ENCODE measurements at regions not wholly inside any gene's neighbourhood (a gene's known extent, or its start where the extent isn't known, plus 50 kb on each side); places are given as distances from the start of the nearest gene placed in this dataset.

- Histone ChIP-seq H3K4me2 (ENCODE audit: insufficient read depth, low read length) (no peak overlapping the region), H3K9me3 (ENCODE audit: insufficient read depth, low read length, severe bottlenecking) (no peaks in the 10 kb centered on the region), H3K36me3 (ENCODE audit: insufficient read depth, low read length) (no peaks in the 10 kb centered on the region), H3K27ac (ENCODE audit: low read length) (no peak overlapping the region), H2AFZ (ENCODE audit: low read depth, low read length) (no peak overlapping the region), H4K20me1 (ENCODE audit: insufficient read depth, low read length) (no peaks in the 10 kb centered on the region), H3K9ac (ENCODE audit: low read depth, low read length) (no peak overlapping the region), H3K4me1 (ENCODE audit: insufficient read depth, low read length) (no peaks in the 10 kb centered on the region), H3K4me3 (ENCODE audit: low read depth in 1 of 2, low read length in 2 of 2) (no peak overlapping the region), H3K27me3 (ENCODE audit: insufficient read depth, low read length, poor library complexity) (no peaks in the 10 kb centered on the region), H3K79me2 (ENCODE audit: insufficient read depth, low read length) (no peaks in the 10 kb centered on the region)
- DNase-seq (no peak), ATAC-seq (ENCODE audit: insufficient read depth, low read depth) (no peak)
- TF ChIP-seq, protein P1, sequence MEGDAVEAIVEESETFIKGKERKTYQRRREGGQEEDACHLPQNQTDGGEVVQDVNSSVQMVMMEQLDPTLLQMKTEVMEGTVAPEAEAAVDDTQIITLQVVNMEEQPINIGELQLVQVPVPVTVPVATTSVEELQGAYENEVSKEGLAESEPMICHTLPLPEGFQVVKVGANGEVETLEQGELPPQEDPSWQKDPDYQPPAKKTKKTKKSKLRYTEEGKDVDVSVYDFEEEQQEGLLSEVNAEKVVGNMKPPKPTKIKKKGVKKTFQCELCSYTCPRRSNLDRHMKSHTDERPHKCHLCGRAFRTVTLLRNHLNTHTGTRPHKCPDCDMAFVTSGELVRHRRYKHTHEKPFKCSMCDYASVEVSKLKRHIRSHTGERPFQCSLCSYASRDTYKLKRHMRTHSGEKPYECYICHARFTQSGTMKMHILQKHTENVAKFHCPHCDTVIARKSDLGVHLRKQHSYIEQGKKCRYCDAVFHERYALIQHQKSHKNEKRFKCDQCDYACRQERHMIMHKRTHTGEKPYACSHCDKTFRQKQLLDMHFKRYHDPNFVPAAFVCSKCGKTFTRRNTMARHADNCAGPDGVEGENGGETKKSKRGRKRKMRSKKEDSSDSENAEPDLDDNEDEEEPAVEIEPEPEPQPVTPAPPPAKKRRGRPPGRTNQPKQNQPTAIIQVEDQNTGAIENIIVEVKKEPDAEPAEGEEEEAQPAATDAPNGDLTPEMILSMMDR (IDR thresholded peaks at IDR 0.05; ENCODE audit: borderline replicate concordance, extremely low read depth, low read length, poor library complexity, severe bottlenecking), result no peak
- TF ChIP-seq EZH2 (IDR thresholded peaks at IDR 0.05; ENCODE audit: borderline replicate concordance, low read depth, low read length, severe bottlenecking), result no peak
Measured at GRCh38 chr1:194477908-194478307, 1291.5 kb upstream of the B3GALT2 start.

DNA sequence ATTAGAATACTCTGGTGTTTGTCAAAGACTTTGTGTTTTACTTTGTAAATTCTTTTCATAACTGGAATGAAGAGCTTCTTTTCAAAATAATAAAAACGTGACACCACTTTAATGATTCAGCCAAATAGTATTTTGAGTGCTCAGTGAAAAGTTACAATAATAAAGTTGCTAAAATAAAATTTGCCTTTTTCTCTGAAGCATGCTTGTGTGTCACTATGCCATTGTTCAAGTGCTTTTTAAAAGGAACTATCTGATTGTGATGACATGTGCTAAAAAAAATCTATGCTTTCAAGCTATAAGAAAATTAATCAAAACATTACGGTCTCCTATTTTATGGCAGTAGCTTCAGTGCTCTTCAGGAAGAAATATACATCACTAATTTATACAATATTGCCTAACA lies 1290.5 kb upstream of the B3GALT2 start:
- Histone ChIP-seq H3K27ac (ENCODE audit: low read length) (no peak overlapping the region), H3K9me3 (ENCODE audit: insufficient read depth, low read length, severe bottlenecking) (no peaks in the 10 kb centered on the region)
- no peak for TF ChIP-seq EZH2 (IDR thresholded peaks at IDR 0.05; ENCODE audit: borderline replicate concordance, low read depth, low read length, severe bottlenecking)
- TF ChIP-seq, protein P1 (IDR thresholded peaks at IDR 0.05; ENCODE audit: borderline replicate concordance, extremely low read depth, low read length, poor library complexity, severe bottlenecking), result no peak

GRCh38 chr1:194476351-194476750 lies 1289.9 kb upstream of the B3GALT2 start:
- no peaks in the 10 kb centered on the region for H3K9me3 ChIP-seq (ENCODE audit: insufficient read depth, low read length, severe bottlenecking)
- no peak overlapping the region for H2AFZ ChIP-seq (ENCODE audit: low read depth, low read length)
- no peaks in the 10 kb centered on the region for H3K36me3 ChIP-seq (ENCODE audit: insufficient read depth, low read length)
- TF ChIP-seq, protein P1 (IDR thresholded peaks at IDR 0.05; ENCODE audit: borderline replicate concordance, extremely low read depth, low read length, poor library complexity, severe bottlenecking), result no peak
- TF ChIP-seq EZH2 (IDR thresholded peaks at IDR 0.05; ENCODE audit: borderline replicate concordance, low read depth, low read length, severe bottlenecking), result no peak
- DNase-seq (no peak), ATAC-seq (ENCODE audit: insufficient read depth, low read depth) (no peak)
- no peak overlapping the region for H3K9ac ChIP-seq (ENCODE audit: low read depth, low read length)
- H3K4me2 ChIP-seq (ENCODE audit: insufficient read depth, low read length), result no peak overlapping the region
- no peak overlapping the region for H3K27ac ChIP-seq (ENCODE audit: low read length)
- no peak overlapping the region for H3K4me3 ChIP-seq (ENCODE audit: low read depth in 1 of 2, low read length in 2 of 2)
- no peaks in the 10 kb centered on the region for H3K79me2 ChIP-seq (ENCODE audit: insufficient read depth, low read length)
- no peaks in the 10 kb centered on the region for H3K4me1 ChIP-seq (ENCODE audit: insufficient read depth, low read length)
- H3K27me3 ChIP-seq (ENCODE audit: insufficient read depth, low read length, poor library complexity), result no peaks in the 10 kb centered on the region
- H4K20me1 ChIP-seq (ENCODE audit: insufficient read depth, low read length), result no peaks in the 10 kb centered on the region

More for the DNA sequence above, 1290.5 kb upstream of the B3GALT2 start:
- H3K79me2 ChIP-seq (ENCODE audit: insufficient read depth, low read length), result no peaks in the 10 kb centered on the region
- H3K4me1 ChIP-seq (ENCODE audit: insufficient read depth, low read length), result no peaks in the 10 kb centered on the region
- H2AFZ ChIP-seq (ENCODE audit: low read depth, low read length), result no peak overlapping the region
- H3K9ac ChIP-seq (ENCODE audit: low read depth, low read length), result no peak overlapping the region
- H3K4me3 ChIP-seq (ENCODE audit: low read depth in 1 of 2, low read length in 2 of 2), result no peak overlapping the region
- ATAC-seq (ENCODE audit: insufficient read depth, low read depth) (no peak), DNase-seq (no peak)
- no peak overlapping the region for H3K4me2 ChIP-seq (ENCODE audit: insufficient read depth, low read length)
- H3K27me3 ChIP-seq (ENCODE audit: insufficient read depth, low read length, poor library complexity), result no peaks in the 10 kb centered on the region
- no peaks in the 10 kb centered on the region for H4K20me1 ChIP-seq (ENCODE audit: insufficient read depth, low read length)
- H3K36me3 ChIP-seq (ENCODE audit: insufficient read depth, low read length), result no peaks in the 10 kb centered on the region

DNA sequence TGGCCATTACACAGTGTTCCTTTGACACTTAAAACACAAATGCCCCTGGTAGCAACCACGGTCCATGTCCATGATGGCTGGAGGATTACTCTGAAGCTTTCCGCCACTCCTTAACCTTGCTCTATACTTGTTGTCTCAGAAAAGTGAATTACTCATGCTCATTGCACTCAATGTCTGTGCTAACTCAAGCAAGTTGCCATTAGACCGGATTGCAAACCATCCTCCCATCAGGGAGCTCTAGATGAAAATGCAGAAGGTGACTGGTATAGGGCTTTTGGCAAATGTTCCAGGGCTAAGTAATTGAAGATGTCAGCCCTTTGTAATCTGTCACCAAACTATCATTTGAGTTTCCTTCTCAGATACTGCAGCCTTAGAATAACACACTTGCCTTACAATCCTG lies 1288.3 kb upstream of the B3GALT2 start:
- H4K20me1 ChIP-seq (ENCODE audit: insufficient read depth, low read length), result no peaks in the 10 kb centered on the region
- H3K27me3 ChIP-seq (ENCODE audit: insufficient read depth, low read length, poor library complexity), result no peaks in the 10 kb centered on the region
- H3K4me1 ChIP-seq (ENCODE audit: insufficient read depth, low read length), result no peaks in the 10 kb centered on the region
- DNase-seq, result no peak
- H3K36me3 ChIP-seq (ENCODE audit: insufficient read depth, low read length), result no peaks in the 10 kb centered on the region
- no peak overlapping the region for H3K4me2 ChIP-seq (ENCODE audit: insufficient read depth, low read length)
- H3K9me3 ChIP-seq (ENCODE audit: insufficient read depth, low read length, severe bottlenecking), result no peaks in the 10 kb centered on the region
- no peak overlapping the region for H3K9ac ChIP-seq (ENCODE audit: low read depth, low read length)
- no peak overlapping the region for H2AFZ ChIP-seq (ENCODE audit: low read depth, low read length)
- no peak overlapping the region for H3K4me3 ChIP-seq (ENCODE audit: low read depth in 1 of 2, low read length in 2 of 2)
- no peaks in the 10 kb centered on the region for H3K79me2 ChIP-seq (ENCODE audit: insufficient read depth, low read length)
- no peak overlapping the region for H3K27ac ChIP-seq (ENCODE audit: low read length)
- TF ChIP-seq EZH2 (IDR thresholded peaks at IDR 0.05; ENCODE audit: borderline replicate concordance, low read depth, low read length, severe bottlenecking), result no peak
- TF ChIP-seq, protein P1 (IDR thresholded peaks at IDR 0.05; ENCODE audit: borderline replicate concordance, extremely low read depth, low read length, poor library complexity, severe bottlenecking), result no peak
- no peak for ATAC-seq (ENCODE audit: insufficient read depth, low read depth)
